ENCODE measurements at regions not wholly inside any gene's neighbourhood (a gene's known extent, or its start where the extent isn't known, plus 50 kb on each side); places are given as distances from the start of the nearest gene placed in this dataset.

DNA sequence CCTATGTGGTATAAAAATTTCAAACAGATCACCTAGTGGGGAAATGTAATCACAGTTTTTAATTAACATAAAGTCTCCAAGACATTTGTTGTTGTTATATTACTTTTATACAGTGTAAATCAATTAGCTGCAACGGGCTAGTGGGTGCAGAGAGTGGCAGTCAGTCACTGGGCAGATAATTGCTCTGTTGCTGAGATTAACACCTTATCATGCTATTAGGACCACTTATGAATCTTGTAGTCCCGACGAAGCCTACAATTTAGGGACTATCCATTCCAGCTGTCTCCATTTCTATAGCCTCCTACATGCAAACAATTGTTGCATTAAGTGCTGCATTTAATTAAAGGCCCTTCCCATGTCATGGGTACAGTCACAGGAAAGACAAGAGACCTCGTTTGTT, 158.9 kb upstream of the PROX1 start:
- in situ Hi-C loops (cut with HindIII; ENCODE audit: low pct_unique_long_range_greater_than_20kb, low sequenced_read_pairs) (no loop called here), intact Hi-C loops (cut with micrococcal nuclease; ENCODE audit: unreplicated experiment) (no loop called here)
- H3K4me1 ChIP-seq (ENCODE audit: control insufficient read depth, insufficient read depth, low read length): no peaks in the 10 kb centered on the region
- ATAC-seq (no peak), DNase-seq (ENCODE audit: low read depth, low spot score) (no peak)
- TF ChIP-seq, protein P1, sequence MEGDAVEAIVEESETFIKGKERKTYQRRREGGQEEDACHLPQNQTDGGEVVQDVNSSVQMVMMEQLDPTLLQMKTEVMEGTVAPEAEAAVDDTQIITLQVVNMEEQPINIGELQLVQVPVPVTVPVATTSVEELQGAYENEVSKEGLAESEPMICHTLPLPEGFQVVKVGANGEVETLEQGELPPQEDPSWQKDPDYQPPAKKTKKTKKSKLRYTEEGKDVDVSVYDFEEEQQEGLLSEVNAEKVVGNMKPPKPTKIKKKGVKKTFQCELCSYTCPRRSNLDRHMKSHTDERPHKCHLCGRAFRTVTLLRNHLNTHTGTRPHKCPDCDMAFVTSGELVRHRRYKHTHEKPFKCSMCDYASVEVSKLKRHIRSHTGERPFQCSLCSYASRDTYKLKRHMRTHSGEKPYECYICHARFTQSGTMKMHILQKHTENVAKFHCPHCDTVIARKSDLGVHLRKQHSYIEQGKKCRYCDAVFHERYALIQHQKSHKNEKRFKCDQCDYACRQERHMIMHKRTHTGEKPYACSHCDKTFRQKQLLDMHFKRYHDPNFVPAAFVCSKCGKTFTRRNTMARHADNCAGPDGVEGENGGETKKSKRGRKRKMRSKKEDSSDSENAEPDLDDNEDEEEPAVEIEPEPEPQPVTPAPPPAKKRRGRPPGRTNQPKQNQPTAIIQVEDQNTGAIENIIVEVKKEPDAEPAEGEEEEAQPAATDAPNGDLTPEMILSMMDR (IDR thresholded peaks at IDR 0.05): no peak
- TF ChIP-seq TCF7L2 (IDR thresholded peaks at IDR 0.05; ENCODE audit: low read depth, low read length) (no peak), SIN3A (IDR thresholded peaks at IDR 0.05; ENCODE audit: borderline replicate concordance, insufficient read depth, low read depth, low read length) (no peak), POLR2AphosphoS5 (IDR thresholded peaks at IDR 0.05; ENCODE audit: low read depth, low read length) (no peak), REST (IDR thresholded peaks at IDR 0.05; ENCODE audit: insufficient read depth in 1 of 2, low read depth in 2 of 2, low read length in 1 of 2) (no peak)
- no peak overlapping the region for H3K4me3 ChIP-seq (ENCODE audit: low read depth in 2 of 2, low read length in 2 of 2)
- POLR2A ChIA-PET: no interaction called here
- no TSS peak for BruUV-seq (replicated peaks)
- no peaks in the 10 kb centered on the region; the same call in 1 of the 2 replicates for H3K27me3 ChIP-seq (ENCODE audit: control insufficient read depth, insufficient read depth, low read length)
- H3K27ac ChIP-seq (ENCODE audit: low read length): no peak overlapping the region
- H3K36me3 ChIP-seq (ENCODE audit: control insufficient read depth, insufficient read depth, low read length): no peaks in the 10 kb centered on the region
- H3K9me3 ChIP-seq (ENCODE audit: control insufficient read depth, insufficient read depth, low read depth, low read length): no peaks in the 10 kb centered on the region
- CTCF ChIA-PET: no interaction called here

GRCh38 chr1:213829780-213830179, 158.0 kb upstream of the PROX1 start:
- no TSS peak for BruUV-seq (replicated peaks)
- ATAC-seq (no peak), DNase-seq (ENCODE audit: low read depth, low spot score) (no peak)
- Histone ChIP-seq H3K4me3 (ENCODE audit: low read depth in 2 of 2, low read length in 2 of 2) (no peak overlapping the region), H3K4me1 (ENCODE audit: control insufficient read depth, insufficient read depth, low read length) (no peaks in the 10 kb centered on the region), H3K36me3 (ENCODE audit: control insufficient read depth, insufficient read depth, low read length) (no peaks in the 10 kb centered on the region), H3K27me3 (ENCODE audit: control insufficient read depth, insufficient read depth, low read length) (no peaks in the 10 kb centered on the region; the same call in 1 of the 2 replicates), H3K9me3 (ENCODE audit: control insufficient read depth, insufficient read depth, low read depth, low read length) (no peaks in the 10 kb centered on the region), H3K27ac (ENCODE audit: low read length) (no peak overlapping the region)
- ChIA-PET CTCF (no interaction called here), POLR2A (no interaction called here)
- in situ Hi-C loops (cut with HindIII; ENCODE audit: low pct_unique_long_range_greater_than_20kb, low sequenced_read_pairs): no loop called here
- TF ChIP-seq REST (IDR thresholded peaks at IDR 0.05; ENCODE audit: insufficient read depth in 1 of 2, low read depth in 2 of 2, low read length in 1 of 2): no peak
- TF ChIP-seq TCF7L2 (IDR thresholded peaks at IDR 0.05; ENCODE audit: low read depth, low read length): no peak
- TF ChIP-seq SIN3A (IDR thresholded peaks at IDR 0.05; ENCODE audit: borderline replicate concordance, insufficient read depth, low read depth, low read length): no peak
- TF ChIP-seq POLR2AphosphoS5 (IDR thresholded peaks at IDR 0.05; ENCODE audit: low read depth, low read length): no peak
- TF ChIP-seq, protein P1 (IDR thresholded peaks at IDR 0.05): no peak
- intact Hi-C loops (cut with micrococcal nuclease; ENCODE audit: unreplicated experiment): no loop called here

All from Panc1 (cell line).